Osteocyte (in vitro differentiated cells): ENCODE measurements at regions not wholly inside any gene's neighbourhood (a gene's known extent, or its start where the extent isn't known, plus 50 kb on each side); places are given as distances from the start of the nearest gene placed in this dataset.

Experiments used
- DNase-seq: peaks from one replicate; pipeline ENCODE4 v3.0.0; 2021; ENCODE audit warnings: mixed read lengths; ENCODE audit not compliant: unreplicated experiment; ENCODE audit errors: extremely low spot score
- H3K27ac Mint-ChIP-seq: one replicate; pipeline ENCODE4 v1.8.0; 2021; ENCODE audit warnings: mild to moderate bottlenecking, mixed read lengths; ENCODE audit not compliant: unreplicated experiment
- H3K27me3 Mint-ChIP-seq: one replicate; pipeline ENCODE4 v1.8.0; 2021; ENCODE audit warnings: mixed read lengths; ENCODE audit not compliant: unreplicated experiment
- H3K36me3 Mint-ChIP-seq: one replicate; pipeline ENCODE4 v1.8.0; 2021; ENCODE audit warnings: mixed read lengths; ENCODE audit not compliant: unreplicated experiment
- H3K4me1 Mint-ChIP-seq: one replicate; pipeline ENCODE4 v1.8.0; 2021; ENCODE audit warnings: mixed read lengths; ENCODE audit not compliant: unreplicated experiment
- H3K4me3 Mint-ChIP-seq: one replicate; pipeline ENCODE4 v1.8.0; 2021; ENCODE audit warnings: mild to moderate bottlenecking, moderate library complexity, mixed read lengths; ENCODE audit not compliant: unreplicated experiment
- H3K9me3 Mint-ChIP-seq: one replicate; pipeline ENCODE4 v1.8.0; 2021; ENCODE audit warnings: mixed read lengths; ENCODE audit not compliant: unreplicated experiment
- CTCF ChIP-seq: fragments of 200-600 bp; sonication (generic); IDR thresholded peaks from 2 replicates; pipeline ENCODE4 v1.5.0; 2021; ENCODE audit warnings: antibody characterized with exemption, mild to moderate bottlenecking, moderate library complexity

- peaks cover 2% of the 10 kb centered on the region for H3K36me3 Mint-ChIP-seq
- no peak for TF ChIP-seq CTCF
Measured at GRCh38 chr5:30765706-30766105, 427.8 kb upstream of the CDH6 start.

GRCh38 chr5:30765227-30765626, 428.3 kb upstream of the CDH6 start:
- no peak for TF ChIP-seq CTCF
- no peak for DNase-seq
- H3K9me3 Mint-ChIP-seq: peaks cover 7% of the 10 kb centered on the region
- peak overlapping the region; percentile 63 for H3K4me3 Mint-ChIP-seq
- no peaks in the 10 kb centered on the region for H3K27me3 Mint-ChIP-seq
- peaks cover 3% of the 10 kb centered on the region for H3K36me3 Mint-ChIP-seq
- peak overlapping the region; percentile 82 for H3K27ac Mint-ChIP-seq
- peaks cover 54% of the 10 kb centered on the region for H3K4me1 Mint-ChIP-seq

More at GRCh38 chr5:30765706-30766105, 427.8 kb upstream of the CDH6 start:
- H3K27me3 Mint-ChIP-seq: no peaks in the 10 kb centered on the region
- DNase-seq: no peak
- peak overlapping the region; percentile 63 for H3K4me3 Mint-ChIP-seq
- peak overlapping the region; percentile 82 for H3K27ac Mint-ChIP-seq
- H3K4me1 Mint-ChIP-seq: peaks cover 54% of the 10 kb centered on the region
- H3K9me3 Mint-ChIP-seq: peaks cover 5% of the 10 kb centered on the region

GRCh38 chr5:30764704-30765103, 428.8 kb upstream of the CDH6 start:
- Mint-ChIP-seq H3K27ac (peak overlapping the region; percentile 82), H3K4me3 (peak overlapping the region; percentile 63), H3K27me3 (no peaks in the 10 kb centered on the region), H3K36me3 (peaks cover 6% of the 10 kb centered on the region), H3K4me1 (peaks cover 54% of the 10 kb centered on the region), H3K9me3 (peaks cover 12% of the 10 kb centered on the region)
- no peak for DNase-seq
- no peak for TF ChIP-seq CTCF

GRCh38 chr5:30759731-30760130, 433.8 kb upstream of the CDH6 start:
- Mint-ChIP-seq H3K4me1 (peaks cover 14% of the 10 kb centered on the region), H3K9me3 (peaks cover 19% of the 10 kb centered on the region), H3K4me3 (no peak overlapping the region), H3K36me3 (peaks cover 15% of the 10 kb centered on the region), H3K27ac (no peak overlapping the region), H3K27me3 (no peaks in the 10 kb centered on the region)
- DNase-seq: no peak
- no peak for TF ChIP-seq CTCF

- DNase-seq: no peak
Measured at GRCh38 chr5:30752015-30752414, 441.5 kb upstream of the CDH6 start.

More at GRCh38 chr5:30752015-30752414, 441.5 kb upstream of the CDH6 start:
- Mint-ChIP-seq H3K27ac (no peak overlapping the region), H3K4me1 (peaks cover 15% of the 10 kb centered on the region), H3K27me3 (no peaks in the 10 kb centered on the region), H3K36me3 (no peaks in the 10 kb centered on the region), H3K4me3 (no peak overlapping the region), H3K9me3 (no peaks in the 10 kb centered on the region)
- no peak for TF ChIP-seq CTCF
